ENCODE measurements at regions not wholly inside any gene's neighbourhood (a gene's known extent, or its start where the extent isn't known, plus 50 kb on each side); places are given as distances from the start of the nearest gene placed in this dataset.

- Histone ChIP-seq H3K27me3 (ENCODE audit: low read depth, low read length) (no peaks in the 10 kb centered on the region), H3K4me3 (ENCODE audit: low read depth in 1 of 2, low read length in 2 of 2) (no peak overlapping the region), H3K36me3 (ENCODE audit: control insufficient read depth in 1 of 2, insufficient read depth in 2 of 2, low read length in 2 of 2) (no peaks in the 10 kb centered on the region), H3K9me3 (ENCODE audit: control insufficient read depth in 1 of 2, low read length in 2 of 2) (no peaks in the 10 kb centered on the region), H3K27ac (ENCODE audit: low read length) (no peak overlapping the region), H3K4me1 (ENCODE audit: control insufficient read depth in 1 of 2, insufficient read depth in 2 of 2, low read length in 2 of 2) (peaks cover 0 to 4% of the 10 kb centered on the region in 2 donors)
Observed at GRCh38 chr18:21997207-21998143, 171.9 kb upstream of the GATA6 start.

- Histone ChIP-seq H3K36me3 (ENCODE audit: control insufficient read depth in 1 of 2, insufficient read depth in 2 of 2, low read length in 2 of 2) (no peaks in the 10 kb centered on the region), H3K27me3 (ENCODE audit: low read depth, low read length) (no peaks in the 10 kb centered on the region), H3K9me3 (ENCODE audit: control insufficient read depth in 1 of 2, low read length in 2 of 2) (no peaks in the 10 kb centered on the region), H3K4me1 (ENCODE audit: control insufficient read depth in 1 of 2, insufficient read depth in 2 of 2, low read length in 2 of 2) (peaks cover 0 to 4% of the 10 kb centered on the region in 2 donors), H3K27ac (ENCODE audit: low read length) (no peak overlapping the region), H3K4me3 (ENCODE audit: low read depth in 1 of 2, low read length in 2 of 2) (no peak overlapping the region)
Observed at GRCh38 chr18:21998486-21998885, 170.9 kb upstream of the GATA6 start.

- H3K4me3 ChIP-seq (ENCODE audit: low read depth in 1 of 2, low read length in 2 of 2): no peak overlapping the region
- peak overlapping the region; percentile 3 for H3K27ac ChIP-seq (ENCODE audit: low read length)
- no peaks in the 10 kb centered on the region for H3K4me1 ChIP-seq (ENCODE audit: control insufficient read depth in 1 of 2, insufficient read depth in 2 of 2, low read length in 2 of 2)
- H3K27me3 ChIP-seq (ENCODE audit: low read depth, low read length): no peaks in the 10 kb centered on the region
- H3K9me3 ChIP-seq (ENCODE audit: control insufficient read depth in 1 of 2, low read length in 2 of 2): no peaks in the 10 kb centered on the region
- no peaks in the 10 kb centered on the region for H3K36me3 ChIP-seq (ENCODE audit: control insufficient read depth in 1 of 2, insufficient read depth in 2 of 2, low read length in 2 of 2)
Observed at GRCh38 chr18:22001912-22002487, 167.4 kb upstream of the GATA6 start.

GRCh38 chr18:22005191-22005841, 164.1 kb upstream of the GATA6 start:
- Histone ChIP-seq H3K27me3 (ENCODE audit: low read depth, low read length) (no peaks in the 10 kb centered on the region), H3K36me3 (ENCODE audit: control insufficient read depth in 1 of 2, insufficient read depth in 2 of 2, low read length in 2 of 2) (no peaks in the 10 kb centered on the region), H3K4me1 (ENCODE audit: control insufficient read depth in 1 of 2, insufficient read depth in 2 of 2, low read length in 2 of 2) (no peaks in the 10 kb centered on the region), H3K4me3 (ENCODE audit: low read depth in 1 of 2, low read length in 2 of 2) (no peak overlapping the region), H3K27ac (ENCODE audit: low read length) (no peak overlapping the region), H3K9me3 (ENCODE audit: control insufficient read depth in 1 of 2, low read length in 2 of 2) (no peaks in the 10 kb centered on the region)

GRCh38 chr18:22006458-22006857, 162.9 kb upstream of the GATA6 start:
- Histone ChIP-seq H3K4me3 (ENCODE audit: low read depth in 1 of 2, low read length in 2 of 2) (no peak overlapping the region), H3K27ac (ENCODE audit: low read length) (no peak overlapping the region), H3K36me3 (ENCODE audit: control insufficient read depth in 1 of 2, insufficient read depth in 2 of 2, low read length in 2 of 2) (no peaks in the 10 kb centered on the region), H3K27me3 (ENCODE audit: low read depth, low read length) (no peaks in the 10 kb centered on the region), H3K9me3 (ENCODE audit: control insufficient read depth in 1 of 2, low read length in 2 of 2) (no peaks in the 10 kb centered on the region), H3K4me1 (ENCODE audit: control insufficient read depth in 1 of 2, insufficient read depth in 2 of 2, low read length in 2 of 2) (no peaks in the 10 kb centered on the region)

GRCh38 chr18:22009242-22009641, 160.1 kb upstream of the GATA6 start:
- H3K4me1 ChIP-seq (ENCODE audit: control insufficient read depth in 1 of 2, insufficient read depth in 2 of 2, low read length in 2 of 2): no peaks in the 10 kb centered on the region
- no peaks in the 10 kb centered on the region for H3K27me3 ChIP-seq (ENCODE audit: low read depth, low read length)
- no peaks in the 10 kb centered on the region for H3K36me3 ChIP-seq (ENCODE audit: control insufficient read depth in 1 of 2, insufficient read depth in 2 of 2, low read length in 2 of 2)
- H3K27ac ChIP-seq (ENCODE audit: low read length): no peak overlapping the region
- H3K4me3 ChIP-seq (ENCODE audit: low read depth in 1 of 2, low read length in 2 of 2): no peak overlapping the region
- H3K9me3 ChIP-seq (ENCODE audit: control insufficient read depth in 1 of 2, low read length in 2 of 2): peaks cover 7% of the 10 kb centered on the region in 2 donors

GRCh38 chr18:22013993-22014392, 155.4 kb upstream of the GATA6 start:
- no peaks in the 10 kb centered on the region for H3K27me3 ChIP-seq (ENCODE audit: low read depth, low read length)
- peaks cover 7 to 10% of the 10 kb centered on the region in 2 donors for H3K9me3 ChIP-seq (ENCODE audit: control insufficient read depth in 1 of 2, low read length in 2 of 2)
- H3K27ac ChIP-seq (ENCODE audit: low read length): no peak overlapping the region
- no peaks in the 10 kb centered on the region for H3K36me3 ChIP-seq (ENCODE audit: control insufficient read depth in 1 of 2, insufficient read depth in 2 of 2, low read length in 2 of 2)
- H3K4me3 ChIP-seq (ENCODE audit: low read depth in 1 of 2, low read length in 2 of 2): no peak overlapping the region
- no peaks in the 10 kb centered on the region for H3K4me1 ChIP-seq (ENCODE audit: control insufficient read depth in 1 of 2, insufficient read depth in 2 of 2, low read length in 2 of 2)

- no peaks in the 10 kb centered on the region for H3K27me3 ChIP-seq (ENCODE audit: low read depth, low read length)
- H3K9me3 ChIP-seq (ENCODE audit: control insufficient read depth in 1 of 2, low read length in 2 of 2): peaks cover 7 to 10% of the 10 kb centered on the region in 2 donors
Observed at GRCh38 chr18:22015156-22015555, 154.2 kb upstream of the GATA6 start.

GRCh38 chr18:22018366-22018765, 151.0 kb upstream of the GATA6 start:
- Histone ChIP-seq H3K27me3 (ENCODE audit: low read depth, low read length) (no peaks in the 10 kb centered on the region), H3K4me1 (ENCODE audit: control insufficient read depth in 1 of 2, insufficient read depth in 2 of 2, low read length in 2 of 2) (no peaks in the 10 kb centered on the region), H3K27ac (ENCODE audit: low read length) (no peak overlapping the region), H3K4me3 (ENCODE audit: low read depth in 1 of 2, low read length in 2 of 2) (no peak overlapping the region), H3K36me3 (ENCODE audit: control insufficient read depth in 1 of 2, insufficient read depth in 2 of 2, low read length in 2 of 2) (no peaks in the 10 kb centered on the region), H3K9me3 (ENCODE audit: control insufficient read depth in 1 of 2, low read length in 2 of 2) (peaks cover 6 to 7% of the 10 kb centered on the region in 2 donors)

More at GRCh38 chr18:22015156-22015555, 154.2 kb upstream of the GATA6 start:
- H3K4me1 ChIP-seq (ENCODE audit: control insufficient read depth in 1 of 2, insufficient read depth in 2 of 2, low read length in 2 of 2): no peaks in the 10 kb centered on the region
- H3K27ac ChIP-seq (ENCODE audit: low read length): no peak overlapping the region
- H3K36me3 ChIP-seq (ENCODE audit: control insufficient read depth in 1 of 2, insufficient read depth in 2 of 2, low read length in 2 of 2): no peaks in the 10 kb centered on the region
- H3K4me3 ChIP-seq (ENCODE audit: low read depth in 1 of 2, low read length in 2 of 2): no peak overlapping the region

GRCh38 chr18:22019193-22019592, 150.2 kb upstream of the GATA6 start:
- Histone ChIP-seq H3K36me3 (ENCODE audit: control insufficient read depth in 1 of 2, insufficient read depth in 2 of 2, low read length in 2 of 2) (no peaks in the 10 kb centered on the region), H3K27ac (ENCODE audit: low read length) (no peak overlapping the region), H3K4me3 (ENCODE audit: low read depth in 1 of 2, low read length in 2 of 2) (no peak overlapping the region), H3K9me3 (ENCODE audit: control insufficient read depth in 1 of 2, low read length in 2 of 2) (peaks cover under 1 to 3% of the 10 kb centered on the region in 2 donors), H3K27me3 (ENCODE audit: low read depth, low read length) (no peaks in the 10 kb centered on the region), H3K4me1 (ENCODE audit: control insufficient read depth in 1 of 2, insufficient read depth in 2 of 2, low read length in 2 of 2) (no peaks in the 10 kb centered on the region)

- no peaks in the 10 kb centered on the region for H3K36me3 ChIP-seq (ENCODE audit: control insufficient read depth in 1 of 2, insufficient read depth in 2 of 2, low read length in 2 of 2)
- H3K27ac ChIP-seq (ENCODE audit: low read length): no peak overlapping the region
- H3K4me1 ChIP-seq (ENCODE audit: control insufficient read depth in 1 of 2, insufficient read depth in 2 of 2, low read length in 2 of 2): no peaks in the 10 kb centered on the region
- H3K27me3 ChIP-seq (ENCODE audit: low read depth, low read length): no peaks in the 10 kb centered on the region
- H3K9me3 ChIP-seq (ENCODE audit: control insufficient read depth in 1 of 2, low read length in 2 of 2): peaks cover 0 to 3% of the 10 kb centered on the region in 2 donors
- H3K4me3 ChIP-seq (ENCODE audit: low read depth in 1 of 2, low read length in 2 of 2): no peak overlapping the region
Observed at GRCh38 chr18:22020127-22020866, 149.1 kb upstream of the GATA6 start.

All from muscle layer of duodenum (tissue), 2 donors.